B cell (primary cell): ENCODE measurements at regions not wholly inside any gene's neighbourhood (a gene's known extent, or its start where the extent isn't known, plus 50 kb on each side); places are given as distances from the start of the nearest gene placed in this dataset.

ENCODE experiments used
- ATAC-seq: fragments of 200-7000 bp; cut with Tn5 transposase; one replicate; pipeline ENCODE4 v1.10.0; 2021; ENCODE audit warnings: low read depth, mild to moderate bottlenecking, moderate number of reproducible peaks, moderate library complexity
- CTCF ChIA-PET: fragments of 350-600 bp; sonication (Branson Sonifier 250); formaldehyde crosslinking; loops from one replicate; lab custom pipeline; 2021; ENCODE audit warnings: antibody characterized with exemption, inconsistent platforms; lab: Charles Lee
- POLR2A ChIA-PET: fragments of 350-600 bp; sonication (Branson Sonifier 250); formaldehyde crosslinking; loops from one replicate; lab custom pipeline; 2021; ENCODE audit warnings: antibody characterized with exemption; lab: Charles Lee
- DNase-seq: peaks from one replicate; pipeline ENCODE4 v3.0.0; 2013
- H2AFZ ChIP-seq: 2 replicates; pipeline ENCODE4 v1.6.1; 2012; ENCODE audit warnings: mild to moderate bottlenecking, low read depth, low read length; ENCODE audit not compliant: insufficient read depth, poor library complexity, severe bottlenecking
- H3K27ac ChIP-seq, 2 donors: 1 replicate in 1 of 2; 2 replicates in 1 of 2; pipeline ENCODE4 v1.5.1; 2012 to 2013; ENCODE audit warnings: low read length in 2 of 2, mild to moderate bottlenecking in 2 of 2, moderate library complexity in 1 of 2
- H3K27me3 ChIP-seq, 4 experiments: fragments of 200-600 bp in 1 of 4; sonication (generic) in 1 of 4; replicated peaks in 1 of 4; 1 replicate in 2 of 4; 2 replicates in 2 of 4; pipeline versions ENCODE4 v1.6.1 to v1.7.0; 2013 to 2016; ENCODE audit warnings: low read length in 3 of 4, mild to moderate bottlenecking in 2 of 4, mixed read lengths in 1 of 4, moderate library complexity in 1 of 4; ENCODE audit not compliant: insufficient read depth in 4 of 4, control insufficient read depth in 3 of 4; ENCODE audit errors: control extremely low read depth in 1 of 4
- H3K36me3 ChIP-seq, 2 experiments: replicated peaks in 1 of 2; 1 replicate in 1 of 2; 2 replicates in 1 of 2; pipeline versions ENCODE4 v1.6.1 to v1.7.1; 2013; ENCODE audit warnings: low read length in 1 of 2; ENCODE audit not compliant: insufficient read depth in 2 of 2, control insufficient read depth in 1 of 2; ENCODE audit errors: control extremely low read depth in 1 of 2, extremely low read depth in 1 of 2
- H3K4me1 ChIP-seq, 2 donors: fragments of 200-600 bp in 1 of 2; sonication (generic) in 1 of 2; 1 replicate in 1 of 2; 2 replicates in 1 of 2; pipeline versions ENCODE4 v1.5.1 to v1.6.1; 2013 to 2017; ENCODE audit warnings: low read length in 2 of 2; ENCODE audit not compliant: control insufficient read depth in 2 of 2, insufficient read depth in 2 of 2
- H3K4me2 ChIP-seq: replicated peaks from 2 replicates; pipeline ENCODE3; 2012; ENCODE audit warnings: mild to moderate bottlenecking, low read depth, low read length; ENCODE audit not compliant: poor library complexity, severe bottlenecking
- H3K4me3 ChIP-seq, 5 experiments: fragments of 200-600 bp in 1 of 5; sonication (generic) in 1 of 5; 1 replicate in 3 of 5; 2 replicates in 2 of 5; pipeline versions ENCODE4 v1.5.1 to v1.7.0; 2011 to 2016; ENCODE audit warnings: low read length in 4 of 5, mild to moderate bottlenecking in 4 of 5, low read depth in 2 of 5, control low read depth in 1 of 5, moderate library complexity in 1 of 5; ENCODE audit not compliant: insufficient read depth in 1 of 5; ENCODE audit errors: control extremely low read depth in 1 of 5, extremely low read depth in 1 of 5
- H3K79me2 ChIP-seq: fragments of 200-600 bp; sonication (generic); one replicate; pipeline ENCODE4 v1.6.0; 2016; ENCODE audit warnings: low read length; ENCODE audit not compliant: control insufficient read depth, insufficient read depth
- H3K9ac ChIP-seq: fragments of 200-600 bp; sonication (generic); 2 replicates; pipeline ENCODE4 v1.6.1; 2017; ENCODE audit warnings: mild to moderate bottlenecking, low read length, moderate library complexity
- H3K9me3 ChIP-seq, 3 donors: one replicate each; pipeline versions ENCODE4 v1.6.1 to v1.7.1; 2013; ENCODE audit warnings: low read length in 2 of 3; ENCODE audit not compliant: control insufficient read depth in 2 of 3, insufficient read depth in 1 of 3; ENCODE audit errors: control extremely low read depth in 1 of 3
- H4K20me1 ChIP-seq: 2 replicates; pipeline ENCODE4 v1.6.0; 2012; ENCODE audit warnings: mild to moderate bottlenecking, low read length; ENCODE audit not compliant: insufficient read depth, control insufficient read depth, poor library complexity, severe bottlenecking
- H3K27ac Mint-ChIP-seq: one replicate; pipeline ENCODE4 v1.8.0; 2021; ENCODE audit warnings: mixed read lengths
- H3K27me3 Mint-ChIP-seq: one replicate; pipeline ENCODE4 v1.8.0; 2021; ENCODE audit warnings: mixed read lengths
- H3K4me1 Mint-ChIP-seq: one replicate; pipeline ENCODE4 v1.8.0; 2021; ENCODE audit warnings: mixed read lengths
- H3K4me3 Mint-ChIP-seq: one replicate; pipeline ENCODE4 v1.8.0; 2021; ENCODE audit warnings: mixed read lengths
- H3K9me3 Mint-ChIP-seq: one replicate; pipeline ENCODE4 v1.8.0; 2022; ENCODE audit warnings: mixed read lengths; ENCODE audit not compliant: insufficient read depth
- CTCF ChIP-seq: fragments of 200-600 bp; IDR thresholded peaks from one replicate; pipeline ENCODE4 v1.8.0; 2022; ENCODE audit warnings: antibody characterized with exemption, mild to moderate bottlenecking
- EZH2 ChIP-seq: IDR thresholded peaks from 2 replicates; pipeline ENCODE4 v1.6.1; 2012; ENCODE audit warnings: borderline replicate concordance, low read depth, mild to moderate bottlenecking, moderate library complexity, low read length; ENCODE audit not compliant: insufficient read depth, poor library complexity, severe bottlenecking
- WGBS: methylation state at CpG from one replicate; pipeline ENCODE4 v1.1.5; 2013; ENCODE audit warnings: missing lambda C conversion rate; ENCODE audit not compliant: insufficient coverage; 5-methylcytosine and 5-hydroxymethylcytosine counted together
- intact Hi-C: fragments of 100-400 bp; cut with micrococcal nuclease; formaldehyde crosslinking; loops from one replicate; pipeline ENCODE4 v1.10.0; 2022

DNA sequence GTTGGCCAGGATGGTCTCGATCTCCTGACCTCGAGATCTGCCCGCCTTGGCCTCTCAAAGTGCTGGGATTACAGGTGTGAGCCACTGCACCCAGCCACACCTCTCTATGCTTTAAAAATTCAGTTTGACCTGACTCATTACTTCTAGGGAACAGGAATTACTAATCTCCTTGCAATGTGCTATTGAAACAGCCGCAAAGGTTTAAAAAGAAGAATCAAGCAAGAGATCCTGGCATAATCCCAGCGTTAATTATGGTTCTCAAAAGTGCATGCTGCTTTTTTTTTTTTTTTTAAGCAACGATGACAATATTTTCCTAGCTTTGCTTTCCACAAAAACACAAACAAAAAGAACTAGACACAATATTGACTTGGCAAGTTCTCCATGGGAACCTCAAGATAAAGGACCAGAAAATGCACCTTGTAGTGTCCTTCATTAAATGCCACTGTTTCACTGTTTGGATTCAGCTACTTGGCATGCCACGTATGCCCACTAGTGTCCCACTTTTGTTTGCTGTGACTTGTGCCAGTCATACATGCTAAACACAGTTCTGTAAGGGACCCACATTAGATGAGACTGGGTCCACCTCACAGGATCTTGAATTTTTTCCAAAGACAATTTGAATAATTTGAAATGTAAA is 112.6 kb upstream of the PPARGC1A start:
- no peaks in the 10 kb centered on the region for H3K27me3 Mint-ChIP-seq
- no peak for ATAC-seq

More for the DNA sequence above, 112.6 kb upstream of the PPARGC1A start:
- peaks cover 0 to 2% (median 0%) of the 10 kb centered on the region in 3 donors for H3K9me3 ChIP-seq
- no peaks in the 10 kb centered on the region for H3K27me3 ChIP-seq
- no peaks in the 10 kb centered on the region for H3K79me2 ChIP-seq
- WGBS = 83% methylated on average over 4 of the region's 7 CpGs
- ChIA-PET CTCF (no interaction called here), POLR2A (no interaction called here)
- intact Hi-C loops = no loop called here
- no peak overlapping the region for H3K4me3 Mint-ChIP-seq
- H3K27ac ChIP-seq = no peak overlapping the region
- no peak overlapping the region for H3K4me2 ChIP-seq
- no peaks in the 10 kb centered on the region for H3K36me3 ChIP-seq
- no peaks in the 10 kb centered on the region for H3K4me1 ChIP-seq
- TF ChIP-seq CTCF = no peak
- no peak for TF ChIP-seq EZH2
- H3K27ac Mint-ChIP-seq = no peak overlapping the region
- no peak for DNase-seq
- no peaks in the 10 kb centered on the region for H3K9me3 Mint-ChIP-seq
- no peak overlapping the region for H3K9ac ChIP-seq
- no peaks in the 10 kb centered on the region for H3K4me1 Mint-ChIP-seq
- no peaks in the 10 kb centered on the region for H4K20me1 ChIP-seq
- no peak overlapping the region for H3K4me3 ChIP-seq
- H2AFZ ChIP-seq = no peak overlapping the region
